ENCODE measurements at regions not wholly inside any gene's neighbourhood (a gene's known extent, or its start where the extent isn't known, plus 50 kb on each side); places are given as distances from the start of the nearest gene placed in this dataset.

GRCh38 chr13:83752141-83752540, 130.1 kb downstream of the SLITRK1 start:
- H3K79me2 ChIP-seq (replicated peaks; ENCODE audit: insufficient read depth): no peaks in the 10 kb centered on the region
- no peaks in the 10 kb centered on the region for H3K36me3 ChIP-seq (ENCODE audit: insufficient read depth)
- no peak for TF ChIP-seq STAT1 (IDR thresholded peaks at IDR 0.05; ENCODE audit: unreplicated experiment)
- TF ChIP-seq CTCF (conservative IDR thresholded peaks at IDR 0.05; ENCODE audit: low read depth in 2 of 2): no peak
- no peak for TF ChIP-seq POLR2AphosphoS5 (IDR thresholded peaks at IDR 0.05; ENCODE audit: low read depth)
- no peak for TF ChIP-seq JUNB (IDR thresholded peaks at IDR 0.05; ENCODE audit: unreplicated experiment)
- TF ChIP-seq NANOG (IDR thresholded peaks at IDR 0.05; ENCODE audit: borderline replicate concordance): no peak
- TF ChIP-seq EZH2phosphoT487 (IDR thresholded peaks at IDR 0.05; ENCODE audit: unreplicated experiment): no peak
- TF ChIP-seq REST (IDR thresholded peaks at IDR 0.05; ENCODE audit: unreplicated experiment): no peak
- no peak for TF ChIP-seq ZNF462 (CRISPR knock-in tag; IDR thresholded peaks at IDR 0.05)
- TF ChIP-seq CREB1 (CRISPR knock-in tag; IDR thresholded peaks at IDR 0.05; ENCODE audit: low read depth): no peak
- no peak for TF ChIP-seq ETS1 (IDR thresholded peaks at IDR 0.05)
- TF ChIP-seq ZNF114 (CRISPR knock-in tag; IDR thresholded peaks at IDR 0.05): no peak
- no peak for TF ChIP-seq EZH2 (IDR thresholded peaks at IDR 0.05; ENCODE audit: low read depth, unreplicated experiment)
- no peak for TF ChIP-seq ZNF331 (CRISPR knock-in tag; IDR thresholded peaks at IDR 0.05; ENCODE audit: low read depth)
- no peaks in the 10 kb centered on the region for H3K4me1 ChIP-seq (ENCODE audit: insufficient read depth)
- DNase-seq (ENCODE audit: low spot score): no peak
- H3K9me2 ChIP-seq (ENCODE audit: insufficient read depth): no peaks in the 10 kb centered on the region; the same call in 1 of the 2 replicates
- no peaks in the 10 kb centered on the region for H3K4me1 Mint-ChIP-seq
- no peak for ATAC-seq
- H2AFZ ChIP-seq: no peak overlapping the region
- no peaks in the 10 kb centered on the region for H4K20me1 ChIP-seq (replicated peaks; ENCODE audit: insufficient read depth)
- H3K27me3 Mint-ChIP-seq (ENCODE audit: insufficient read depth, low read depth, poor library complexity): peaks cover 4% of the 10 kb centered on the region
- no peak overlapping the region for H3K4me3 Mint-ChIP-seq
- H3K27ac Mint-ChIP-seq: no peak overlapping the region
- no peak overlapping the region for H3K27ac ChIP-seq (ENCODE audit: low read depth)
- H3K9me3 Mint-ChIP-seq: peaks cover 3% of the 10 kb centered on the region; the same call in 1 of the 3 replicates
- H3K36me3 Mint-ChIP-seq (ENCODE audit: low read depth): no peaks in the 10 kb centered on the region; the same call in 2 of the 3 replicates
- no peaks in the 10 kb centered on the region for H3K27me3 ChIP-seq (ENCODE audit: insufficient read depth)
- H3K4me3 ChIP-seq: no peak overlapping the region
- H3F3A ChIP-seq (replicated peaks; ENCODE audit: low read depth): no peaks in the 10 kb centered on the region
- H3K4me2 ChIP-seq: no peak overlapping the region
